GM18520 (cell line): ENCODE measurements at regions not wholly inside any gene's neighbourhood (a gene's known extent, or its start where the extent isn't known, plus 50 kb on each side); places are given as distances from the start of the nearest gene placed in this dataset.

Source experiments
- ATAC-seq: cut with Tn5 transposase; IDR thresholded peaks from one replicate; pipeline ENCODE4 v1.9.1; 2021; ENCODE audit not compliant: unreplicated experiment

GRCh38 chr1:238241607-238242006 is 350.9 kb upstream of the ZP4 start:
- no peak for ATAC-seq

DNA sequence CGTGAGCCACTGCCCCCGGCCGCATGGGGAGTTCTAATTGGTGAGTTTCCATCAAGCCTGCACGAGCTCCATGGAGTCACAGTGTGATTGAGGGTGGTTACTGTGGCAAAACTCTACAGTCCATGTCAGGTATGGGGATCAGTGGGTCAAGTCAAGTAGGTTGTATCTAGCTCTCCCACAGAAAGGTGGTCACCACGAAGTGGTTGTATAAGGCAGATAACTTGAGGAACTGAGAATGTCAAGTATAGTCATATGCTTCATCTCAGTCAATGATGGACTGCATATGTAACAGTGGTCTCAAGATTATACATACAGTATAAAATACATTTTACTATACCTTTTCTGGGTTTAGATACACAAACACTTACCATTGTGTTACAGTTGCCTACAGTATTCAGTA is 348.6 kb upstream of the ZP4 start:
- ATAC-seq = no peak

DNA sequence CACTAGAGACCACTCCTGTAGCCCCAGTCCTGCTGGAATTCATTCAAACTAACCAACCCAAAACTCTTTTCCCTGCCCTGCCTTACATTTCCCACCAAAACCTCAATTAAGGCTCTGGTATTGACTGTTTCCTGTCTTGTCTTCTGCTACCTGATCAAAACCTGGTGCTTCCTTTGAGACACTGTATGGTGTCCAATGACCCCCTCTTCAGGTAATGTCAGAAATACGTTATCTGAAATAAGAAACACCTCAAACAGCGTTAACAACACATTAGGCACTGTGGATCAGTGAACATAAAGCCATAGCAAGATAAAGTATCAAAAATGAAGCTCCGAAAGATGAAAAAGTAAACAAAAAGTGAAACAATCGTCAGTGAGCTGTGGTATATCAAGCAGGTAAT is 343.2 kb upstream of the ZP4 start:
- ATAC-seq = no peak

DNA sequence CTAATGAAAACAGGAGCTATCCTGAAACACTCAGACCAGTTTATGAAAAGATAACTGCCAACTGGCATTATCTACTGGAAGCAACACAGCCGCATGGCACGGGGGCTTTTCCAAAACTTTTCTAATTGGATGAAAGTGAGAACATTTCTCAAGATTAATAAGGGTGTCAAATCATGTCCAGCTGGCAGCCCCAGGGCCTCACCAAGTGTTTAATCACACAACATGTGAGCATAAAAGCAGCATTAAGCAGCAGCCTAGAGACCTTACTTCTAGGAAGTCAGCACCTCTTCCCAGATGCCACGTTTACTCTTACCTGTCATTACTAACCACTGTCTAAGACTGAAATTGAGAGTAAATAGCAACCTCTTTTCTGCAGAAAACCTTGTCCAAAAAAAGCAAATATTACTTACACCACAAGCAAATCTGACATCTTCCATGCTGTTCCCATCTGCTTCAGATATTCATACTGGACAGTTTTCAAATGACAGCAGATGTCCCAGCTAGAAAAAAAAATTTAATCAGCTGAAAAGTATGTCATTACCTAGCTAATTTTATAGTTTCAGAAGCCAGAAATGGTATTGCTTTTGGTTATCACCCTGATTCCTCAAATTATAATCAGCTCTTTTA is 341.5 kb upstream of the ZP4 start:
- no peak for ATAC-seq

DNA sequence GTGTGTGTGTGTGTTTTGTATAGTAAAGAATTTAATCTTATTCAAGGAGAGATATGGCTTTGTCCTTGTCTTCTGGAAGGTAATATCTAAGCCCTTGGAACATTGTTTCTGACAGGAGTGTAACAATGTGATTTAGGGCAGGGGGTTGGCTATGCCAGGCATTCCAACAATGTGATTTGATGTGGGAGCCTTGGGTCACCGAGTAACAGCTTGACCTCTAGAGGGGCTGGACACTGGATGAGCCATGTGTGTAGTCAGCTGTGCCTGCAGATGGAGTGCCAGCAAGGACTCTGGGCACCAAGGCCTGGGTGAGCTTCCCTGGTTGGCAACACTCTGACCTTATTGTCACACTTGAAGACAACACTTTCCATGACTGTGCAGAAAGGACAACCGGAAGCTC is 336.1 kb upstream of the ZP4 start:
- ATAC-seq = no peak

DNA sequence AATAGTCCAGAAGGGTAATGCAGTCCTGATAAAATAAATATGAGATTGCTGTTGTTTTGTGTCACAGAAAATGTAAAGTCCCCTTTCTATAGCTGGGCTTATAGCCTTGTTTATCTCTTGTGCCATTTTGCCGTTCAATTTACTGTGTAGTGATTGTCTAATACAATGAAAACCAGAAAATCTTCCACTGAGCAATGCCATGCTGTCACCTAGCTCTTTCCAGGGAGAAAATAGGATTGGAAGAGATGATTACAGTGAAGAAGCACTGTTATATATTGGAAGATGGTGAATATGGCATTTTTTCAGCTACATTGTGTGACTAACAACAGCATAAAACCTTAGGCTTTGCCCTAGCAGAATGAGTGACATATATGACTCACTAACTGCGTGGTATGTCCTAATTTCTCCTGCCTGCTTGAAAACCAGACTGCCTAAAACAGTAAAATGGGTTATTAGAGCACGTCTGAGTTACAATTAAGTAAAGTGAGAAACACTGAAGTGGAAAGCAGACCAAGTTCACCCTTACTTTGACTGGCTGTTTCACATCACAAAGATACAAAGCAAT is 332.4 kb upstream of the ZP4 start:
- no peak for ATAC-seq

GRCh38 chr1:238221738-238222137 is 331.0 kb upstream of the ZP4 start:
- ATAC-seq = no peak

DNA sequence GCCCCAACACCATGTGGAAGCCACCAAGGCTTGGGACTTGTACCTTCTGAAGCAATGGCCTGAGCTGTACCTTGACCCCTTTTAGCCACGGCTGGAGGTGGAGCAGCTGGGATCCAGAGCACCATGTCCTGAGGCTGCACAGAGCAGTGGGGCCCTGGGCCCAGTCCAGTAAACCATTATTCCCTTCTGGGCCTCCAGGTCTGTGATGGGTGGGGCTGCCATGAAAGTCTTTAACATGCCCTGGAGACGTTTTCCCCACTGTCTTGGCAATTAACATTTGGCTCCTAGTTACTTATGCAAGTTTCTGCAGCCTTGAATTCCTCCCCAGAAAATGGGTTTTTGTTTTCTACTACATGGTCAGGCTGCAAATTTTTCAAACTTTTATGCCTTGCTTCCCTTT is 323.7 kb upstream of the ZP4 start:
- no peak for ATAC-seq

DNA sequence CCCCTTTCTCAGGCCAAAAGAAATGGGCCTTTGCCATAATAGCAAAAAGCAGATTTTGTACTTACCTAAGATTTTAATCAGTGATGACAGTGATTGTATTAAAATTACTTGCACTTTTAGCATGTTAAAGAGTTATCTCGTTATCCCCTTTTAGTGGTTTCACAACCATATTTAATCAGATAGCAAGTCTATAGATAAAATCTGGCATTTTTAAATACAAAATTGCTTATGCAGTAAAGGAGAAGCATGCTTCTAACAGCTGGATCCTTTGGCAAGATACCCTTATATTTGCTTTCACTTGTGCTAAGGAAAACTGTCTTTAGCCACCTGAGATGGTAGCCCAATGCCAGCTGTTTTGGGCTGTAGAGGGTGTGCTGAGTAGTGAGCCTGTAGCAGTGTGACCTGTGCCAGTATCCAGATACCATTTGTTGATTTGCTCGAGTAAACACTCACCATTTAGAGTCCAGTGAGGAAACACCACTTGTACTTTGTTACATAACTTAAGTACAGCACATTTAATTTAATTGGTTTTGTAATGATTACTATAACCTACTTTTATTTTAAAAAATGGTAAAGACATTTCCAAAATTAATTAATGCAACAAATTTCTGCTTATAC is 314.4 kb upstream of the ZP4 start:
- ATAC-seq = no peak

DNA sequence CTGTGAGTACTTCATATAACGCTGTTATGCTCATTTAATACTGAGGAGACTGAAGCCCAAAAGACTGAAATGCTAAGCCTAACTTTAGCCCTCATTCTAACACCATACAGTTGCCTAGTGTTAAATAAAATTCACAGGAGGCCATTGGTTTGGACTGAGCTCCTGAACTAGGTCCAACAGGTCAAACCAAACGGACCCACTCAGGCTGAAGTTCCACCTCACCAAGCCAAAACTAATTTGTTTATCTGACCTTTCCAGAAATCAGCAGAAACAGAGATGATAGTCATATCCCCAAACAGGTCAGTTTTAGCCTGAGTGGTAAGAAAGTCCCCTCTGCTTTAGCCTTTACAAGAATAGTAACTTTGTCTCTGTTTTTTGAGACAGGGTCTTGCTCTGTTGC is 311.3 kb upstream of the ZP4 start:
- ATAC-seq = no peak

DNA sequence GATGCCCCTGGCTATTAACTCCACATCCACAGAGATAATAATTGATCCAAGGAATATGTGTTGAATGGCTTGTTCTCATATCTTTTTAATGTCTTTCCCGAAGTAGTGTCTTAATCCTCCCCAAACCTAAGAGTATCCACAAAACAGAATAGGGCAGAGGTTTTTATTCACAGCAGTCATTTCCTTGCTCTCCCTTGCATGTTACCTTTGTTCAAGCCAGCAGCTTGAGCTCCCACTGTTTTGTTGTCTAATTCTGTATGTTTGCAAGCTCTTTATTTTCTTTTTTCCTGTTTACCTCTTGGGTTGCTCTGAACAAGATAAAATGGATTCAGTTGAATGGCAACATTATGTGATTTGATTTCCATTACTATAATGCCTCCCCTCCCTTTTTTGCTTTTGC is 308.6 kb upstream of the ZP4 start:
- no peak for ATAC-seq

GRCh38 chr1:238196516-238196915 is 305.8 kb upstream of the ZP4 start:
- ATAC-seq = no peak

GRCh38 chr1:238191170-238191569 is 300.4 kb upstream of the ZP4 start:
- no peak for ATAC-seq

DNA sequence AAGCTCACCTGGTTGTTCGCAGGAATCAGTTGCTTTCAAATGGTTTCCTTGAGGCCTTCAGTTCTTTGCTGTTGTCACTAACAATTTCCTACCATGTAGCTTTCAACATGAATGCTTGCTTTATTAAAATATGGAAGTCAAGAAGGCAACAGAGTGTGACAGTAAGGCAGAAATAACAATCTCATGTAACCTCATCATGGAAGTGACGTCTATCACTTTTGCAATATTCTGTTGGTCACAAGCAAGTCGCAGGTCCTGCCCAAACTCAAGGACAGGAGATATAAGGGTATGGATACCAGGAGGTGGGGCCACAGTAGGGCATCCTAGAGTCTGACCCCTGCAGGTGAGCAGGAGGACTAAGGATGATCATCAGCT is 296.8 kb upstream of the ZP4 start:
- no peak for ATAC-seq

DNA sequence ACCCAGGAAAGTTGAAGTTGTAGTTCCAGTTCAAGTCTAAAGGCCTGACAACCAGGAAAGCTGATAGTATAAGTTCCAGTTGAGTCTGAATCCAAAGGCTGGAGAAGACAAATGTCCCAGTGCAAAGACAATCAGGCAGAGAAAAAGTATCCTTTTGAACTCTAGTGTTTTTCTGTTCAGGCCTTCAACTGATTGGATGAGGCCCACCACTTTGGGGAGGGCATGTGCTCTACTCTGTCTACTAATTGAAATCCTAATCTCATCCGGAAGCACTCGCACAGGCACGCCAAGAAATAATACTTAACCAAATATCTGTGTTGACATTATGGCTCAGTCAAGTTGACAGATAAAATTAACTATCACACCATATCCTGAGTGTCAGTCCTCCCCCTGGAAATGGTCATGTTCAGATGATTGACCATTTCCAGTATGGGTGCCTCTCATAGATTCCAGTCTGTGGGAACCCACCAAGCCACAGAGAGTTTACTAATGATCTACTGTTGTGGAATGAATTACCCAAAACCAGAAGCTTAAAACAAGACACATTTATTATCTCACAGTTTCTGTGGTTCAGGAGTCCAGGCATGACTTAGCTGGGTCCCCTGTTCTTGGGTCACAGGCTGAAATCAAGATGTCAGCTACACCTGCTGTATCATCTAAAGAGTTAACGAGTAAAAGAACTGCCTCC is 296.3 kb upstream of the ZP4 start:
- ATAC-seq = no peak

GRCh38 chr1:238177960-238178645 is 287.4 kb upstream of the ZP4 start:
- ATAC-seq = no peak

GRCh38 chr1:238177351-238177750 is 286.6 kb upstream of the ZP4 start:
- ATAC-seq = no peak

- no peak for ATAC-seq
Observed at GRCh38 chr1:238176441-238176840, 285.7 kb upstream of the ZP4 start.

- no peak for ATAC-seq
Observed at GRCh38 chr1:238171985-238172384, 281.3 kb upstream of the ZP4 start.

DNA sequence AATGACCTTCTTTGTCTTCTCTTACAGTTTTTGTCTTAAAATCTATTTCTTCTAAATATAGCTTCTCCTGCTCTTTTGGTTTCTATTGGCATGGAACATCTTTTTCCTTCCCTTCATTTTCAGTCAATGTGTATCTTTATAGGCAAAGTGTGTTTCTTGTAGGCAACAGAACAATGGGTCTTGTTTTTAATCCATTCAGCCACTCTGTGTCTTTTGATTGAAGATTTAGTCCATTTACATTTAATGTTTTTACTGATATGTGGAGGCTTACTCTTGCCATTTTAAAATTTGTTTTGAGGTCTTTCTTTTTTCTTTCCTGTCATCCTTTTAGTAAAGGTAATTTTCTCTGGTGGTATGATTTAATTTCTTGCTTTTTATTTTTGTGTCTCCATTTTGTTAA is 271.2 kb upstream of the ZP4 start:
- ATAC-seq = no peak

GRCh38 chr1:238153939-238154338 is 263.2 kb upstream of the ZP4 start:
- no peak for ATAC-seq

GRCh38 chr1:238153253-238153652 is 262.5 kb upstream of the ZP4 start:
- no peak for ATAC-seq
